ENCODE measurements at regions not wholly inside any gene's neighbourhood (a gene's known extent, or its start where the extent isn't known, plus 50 kb on each side); places are given as distances from the start of the nearest gene placed in this dataset.

DNA sequence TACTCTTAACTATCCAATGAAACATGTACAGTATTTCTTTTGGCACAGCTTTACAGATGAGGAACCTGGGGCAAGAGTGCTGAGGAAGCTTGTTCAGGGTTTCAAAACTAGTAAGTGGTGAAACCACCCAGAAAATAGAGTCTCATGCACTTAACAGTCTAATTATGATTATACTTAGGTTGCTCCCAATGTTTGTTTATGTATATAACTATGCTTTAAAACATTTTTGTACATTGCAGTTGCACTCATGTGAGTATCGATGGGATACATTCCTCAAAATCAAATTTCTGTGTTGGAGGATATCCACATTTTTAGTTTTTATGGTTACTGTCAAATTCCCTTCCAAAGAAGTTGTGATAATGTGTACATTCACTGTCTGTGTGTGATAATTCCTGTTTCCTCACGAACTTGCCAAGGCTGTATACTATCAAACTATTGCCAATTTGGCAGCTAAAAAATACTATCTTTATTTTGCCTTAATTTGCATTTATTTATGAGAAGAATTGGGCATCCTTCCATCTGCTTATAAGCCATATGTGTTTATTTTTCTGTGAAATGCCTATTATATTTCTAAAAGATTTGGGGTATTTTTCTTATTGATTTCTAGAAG lies 143.9 kb upstream of the SSTR1 start:
- DNase-seq (ENCODE audit: low spot score) = no peak

DNA sequence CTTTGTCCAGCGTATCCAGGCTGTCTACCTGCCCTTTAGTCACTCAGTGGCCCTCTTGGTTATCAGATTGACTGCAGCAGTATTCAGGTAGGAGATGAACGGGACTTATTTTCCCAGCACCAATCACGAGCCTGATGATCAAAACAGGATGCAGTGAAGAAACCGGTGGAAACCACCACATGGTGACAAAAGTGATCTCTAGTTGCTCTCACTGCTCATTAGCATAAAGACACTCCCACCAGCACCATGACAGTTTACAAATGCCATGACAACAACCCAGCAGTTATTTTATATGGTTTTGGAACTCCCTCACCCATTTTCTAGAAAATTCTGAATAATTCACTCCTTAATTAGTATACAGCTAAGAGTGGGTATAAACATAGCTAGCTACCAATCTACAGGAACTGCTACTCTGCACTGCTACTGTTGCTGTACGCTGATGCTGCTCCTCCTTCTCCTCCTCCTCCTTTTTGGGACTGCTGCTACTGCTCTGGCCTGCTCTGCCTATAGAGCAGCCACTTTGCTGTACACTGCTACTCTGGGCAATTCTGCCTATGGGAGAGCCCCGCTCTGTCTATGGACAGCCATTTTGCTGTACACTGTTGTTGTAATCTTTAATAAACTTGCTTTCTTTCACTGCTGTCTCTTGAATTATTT lies 142.5 kb upstream of the SSTR1 start:
- no peak for DNase-seq (ENCODE audit: low spot score)

DNA sequence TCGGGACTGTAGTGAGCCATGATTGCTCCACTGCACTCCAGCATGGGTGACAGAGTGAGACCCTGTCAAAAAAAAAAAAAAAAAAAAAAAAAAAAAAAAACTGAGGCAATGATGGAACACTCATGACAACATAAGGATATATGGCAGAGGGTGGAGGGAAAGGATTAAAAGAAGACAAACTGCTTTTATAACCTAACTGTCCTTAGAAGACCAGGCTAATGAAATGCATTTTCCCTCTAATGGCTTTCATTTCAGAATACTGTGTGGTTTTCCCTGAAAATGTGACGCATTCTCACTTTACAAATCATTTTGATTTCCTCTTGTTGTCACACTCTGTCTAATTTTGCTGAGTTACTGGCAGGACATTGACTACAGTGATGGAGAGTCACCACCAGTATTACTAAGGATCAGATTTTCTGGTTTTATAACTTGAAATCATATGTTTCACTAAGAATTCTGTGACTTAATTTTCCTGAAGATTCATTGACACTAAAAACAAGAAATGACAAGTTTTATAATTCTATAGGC lies 137.6 kb upstream of the SSTR1 start:
- DNase-seq (ENCODE audit: low spot score) = no peak

GRCh38 chr14:38073641-38074040 lies 134.1 kb upstream of the SSTR1 start:
- DNase-seq (ENCODE audit: low spot score) = no peak

- DNase-seq (ENCODE audit: low spot score) = no peak
Measured at GRCh38 chr14:38074081-38074480, 133.6 kb upstream of the SSTR1 start.

- DNase-seq (ENCODE audit: low spot score) = no peak
Measured at GRCh38 chr14:38074754-38075153, 132.9 kb upstream of the SSTR1 start.

DNA sequence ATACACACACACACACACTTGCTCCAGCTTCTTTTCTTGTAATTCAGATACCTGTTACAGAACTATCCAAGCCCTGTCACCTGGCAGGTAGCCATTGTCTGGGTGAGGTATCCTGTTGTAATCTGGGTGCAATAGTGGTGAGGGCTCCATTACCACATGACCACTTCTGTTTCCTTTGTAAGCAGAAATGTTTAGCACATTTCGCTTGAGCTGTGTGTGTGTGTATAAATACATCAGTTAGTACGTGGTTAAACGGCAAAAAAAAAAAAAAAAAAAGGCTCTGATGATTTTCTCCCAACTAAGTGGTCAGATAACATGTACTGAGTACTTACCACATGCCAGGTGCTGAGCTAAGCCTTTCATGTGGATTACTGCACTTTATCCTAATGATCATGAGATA lies 129.3 kb upstream of the SSTR1 start:
- DNase-seq (ENCODE audit: low spot score) = no peak

GRCh38 chr14:38079268-38079667 lies 128.4 kb upstream of the SSTR1 start:
- DNase-seq (ENCODE audit: low spot score) = no peak

DNA sequence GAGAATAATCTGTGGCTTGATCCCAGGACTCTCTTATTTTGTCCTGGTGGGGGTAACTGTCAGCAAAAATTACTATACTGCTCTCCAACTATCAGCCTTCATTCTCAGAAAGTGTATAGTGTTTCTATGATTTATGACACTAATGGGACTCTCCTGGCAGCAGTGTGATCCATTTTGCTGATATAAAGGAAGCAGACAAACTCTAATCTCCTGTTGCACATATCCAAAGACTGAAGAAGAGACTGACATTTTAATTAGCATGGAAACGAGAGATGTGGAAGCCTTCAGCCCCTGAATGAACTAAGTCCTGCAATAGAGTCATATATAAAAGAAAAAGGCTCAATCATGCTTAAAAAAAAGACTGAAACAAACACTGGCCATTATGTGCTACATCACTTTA lies 127.8 kb upstream of the SSTR1 start:
- DNase-seq (ENCODE audit: low spot score) = no peak

DNA sequence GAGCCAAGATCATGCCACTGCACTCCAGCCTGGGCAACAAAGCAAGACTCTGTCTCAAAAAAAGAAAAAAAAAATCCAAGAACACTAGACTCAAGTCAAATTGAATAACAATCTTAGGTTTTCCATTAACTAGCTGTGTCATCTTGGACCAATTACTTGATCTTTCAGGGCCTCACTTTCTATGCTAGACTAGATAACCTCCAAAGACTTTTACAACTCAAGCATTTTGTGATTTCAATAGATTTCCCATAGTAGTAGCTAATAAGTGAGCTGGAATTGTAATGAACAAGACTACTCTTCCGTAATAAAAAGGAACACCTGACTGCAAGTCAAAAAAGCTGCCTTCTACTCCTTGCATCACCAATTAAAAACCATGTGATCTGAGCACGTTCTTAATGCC lies 127.0 kb upstream of the SSTR1 start:
- DNase-seq (ENCODE audit: low spot score) = no peak

GRCh38 chr14:38083039-38083438 lies 124.7 kb upstream of the SSTR1 start:
- DNase-seq (ENCODE audit: low spot score) = no peak

GRCh38 chr14:38089123-38089522 lies 118.6 kb upstream of the SSTR1 start:
- no peak for DNase-seq (ENCODE audit: low spot score)

GRCh38 chr14:38090506-38090905 lies 117.2 kb upstream of the SSTR1 start:
- no peak for DNase-seq (ENCODE audit: low spot score)

GRCh38 chr14:38098074-38098836 lies 109.4 kb upstream of the SSTR1 start:
- no peak for DNase-seq (ENCODE audit: low spot score)

- DNase-seq (ENCODE audit: low spot score) = no peak
Measured at GRCh38 chr14:38101679-38102078, 106.0 kb upstream of the SSTR1 start.

GRCh38 chr14:38103542-38104225 lies 104.0 kb upstream of the SSTR1 start:
- no peak for DNase-seq (ENCODE audit: low spot score)

DNA sequence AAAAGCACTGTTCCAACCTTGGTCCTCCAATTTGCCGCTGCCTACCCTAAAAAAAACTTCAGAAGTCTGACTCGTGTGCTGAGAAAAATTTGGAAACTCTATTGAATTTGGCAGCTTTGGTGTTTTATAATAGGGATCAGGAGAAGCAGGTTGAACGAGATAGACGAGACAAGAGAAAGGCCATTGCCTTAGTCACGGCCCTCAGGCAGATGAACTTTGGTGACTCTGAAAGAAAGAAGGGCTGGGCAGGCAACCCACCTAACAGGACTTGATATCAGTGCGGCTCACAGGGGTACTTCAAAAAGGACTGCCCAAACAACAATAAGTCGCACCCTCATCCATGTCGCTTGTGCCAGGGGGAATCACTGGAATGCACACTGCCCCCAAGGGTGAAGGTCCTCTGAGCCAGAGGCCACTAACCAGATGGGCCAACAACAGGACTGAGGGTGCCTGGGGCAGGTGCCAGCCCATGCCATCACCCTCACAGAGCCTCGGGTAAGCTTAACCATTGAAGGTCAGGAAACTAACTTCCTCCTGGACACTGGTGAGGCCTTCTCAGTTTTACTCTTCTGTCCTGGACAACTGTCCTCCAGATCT lies 102.5 kb upstream of the SSTR1 start:
- DNase-seq (ENCODE audit: low spot score) = no peak

- DNase-seq (ENCODE audit: low spot score) = no peak
Measured at GRCh38 chr14:38107216-38107631, 100.5 kb upstream of the SSTR1 start.

DNA sequence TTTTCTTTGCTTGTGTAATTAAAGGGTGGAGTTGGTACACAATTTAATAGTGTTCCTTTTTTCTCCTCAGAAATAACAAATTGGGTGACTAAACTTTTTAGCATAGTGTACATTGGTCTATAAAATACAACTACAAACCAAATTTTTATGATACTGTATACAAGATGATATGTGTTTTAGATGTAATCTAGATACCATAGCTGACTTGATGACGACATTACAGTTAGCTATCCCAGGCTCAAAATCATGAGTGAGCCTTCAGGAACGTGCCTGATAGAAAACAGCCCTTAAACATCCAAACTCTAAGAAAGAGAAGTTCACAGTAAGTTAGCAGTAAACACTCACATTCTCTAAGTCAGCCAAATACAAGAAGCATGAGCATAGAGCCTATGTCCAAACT lies 99.0 kb upstream of the SSTR1 start:
- DNase-seq (ENCODE audit: low spot score) = no peak

- DNase-seq (ENCODE audit: low spot score) = no peak
Measured at GRCh38 chr14:38110258-38110657, 97.4 kb upstream of the SSTR1 start.

- no peak for DNase-seq (ENCODE audit: low spot score)
Measured at GRCh38 chr14:38111046-38111445, 96.7 kb upstream of the SSTR1 start.

- no peak for DNase-seq (ENCODE audit: low spot score)
Measured at GRCh38 chr14:38113546-38113945, 94.2 kb upstream of the SSTR1 start.
